ENCODE measurements at regions not wholly inside any gene's neighbourhood (a gene's known extent, or its start where the extent isn't known, plus 50 kb on each side); places are given as distances from the start of the nearest gene placed in this dataset.

- TF ChIP-seq POLR2AphosphoS5 (IDR thresholded peaks at IDR 0.05) = no peak
- no peak for TF ChIP-seq CTCF (IDR thresholded peaks at IDR 0.05 in 8 of 11, conservative IDR thresholded peaks at IDR 0.05 in 3 of 11)
Measured at GRCh38 chr10:111278266-111278665, 201.4 kb downstream of the ADRA2A start.

Data from spleen (tissue), 7 donors.